ENCODE measurements at regions not wholly inside any gene's neighbourhood (a gene's known extent, or its start where the extent isn't known, plus 50 kb on each side); places are given as distances from the start of the nearest gene placed in this dataset.

GRCh38 chr1:63099188-63099587 lies 223.2 kb upstream of the FOXD3 start:
- peaks cover 59% of the 10 kb centered on the region for H3K27me3 ChIP-seq (ENCODE audit: insufficient read depth, low read length)
- no peak overlapping the region for H2AFZ ChIP-seq (ENCODE audit: low read depth, low read length, poor library complexity, severe bottlenecking)
- BruUV-seq (replicated peaks): no TSS peak
- DNase-seq (ENCODE audit: low read depth, low spot score) (no peak), ATAC-seq (no peak)
- no peaks in the 10 kb centered on the region for H4K20me1 ChIP-seq (ENCODE audit: insufficient read depth)
- H3K36me3 ChIP-seq (ENCODE audit: control insufficient read depth in 1 of 2, insufficient read depth in 2 of 2, low read length in 2 of 2): no peaks in the 10 kb centered on the region
- POLR2A ChIA-PET: no interaction called here
- H3K4me3 ChIP-seq (replicated peaks in 1 of 2; ENCODE audit: low read depth in 1 of 2, low read length in 2 of 2): no peak overlapping the region
- H3K4me2 ChIP-seq (ENCODE audit: low read length): no peak overlapping the region
- no peaks in the 10 kb centered on the region for H3K9me3 ChIP-seq (ENCODE audit: control insufficient read depth in 1 of 2, insufficient read depth in 1 of 2, low read depth in 1 of 2, low read length in 2 of 2)
- RAD21 ChIA-PET (ENCODE audit: low non-redundant PET in 1 of 2, low total read pairs in 2 of 2, uncharacterized antibody in 2 of 2, unreplicated experiment in 2 of 2): interaction anchor here in 1 of 2 experiments (0.6 kb wide), 1 partner anchor 239 kb away, joined by 4 read pairs; no protein-coding TSS in a partner anchor
- no peak overlapping the region for H3K9ac ChIP-seq (ENCODE audit: low read length)
- no peaks in the 10 kb centered on the region for H3K9me2 ChIP-seq (ENCODE audit: insufficient read depth)
- no peak for TF ChIP-seq SRF (IDR thresholded peaks at IDR 0.05; ENCODE audit: low read depth)
- TF ChIP-seq EGR1 (IDR thresholded peaks at IDR 0.05; ENCODE audit: low read depth): no peak
- TF ChIP-seq YY1 (IDR thresholded peaks at IDR 0.05; ENCODE audit: extremely low read depth, insufficient replicate concordance, low read depth, low read length): no peak
- TF ChIP-seq TCF7L2 (IDR thresholded peaks at IDR 0.05; ENCODE audit: borderline replicate concordance, extremely low read depth, insufficient read depth, insufficient read length): no peak
- TF ChIP-seq REST (IDR thresholded peaks at IDR 0.05; ENCODE audit: low read depth): no peak
- TF ChIP-seq CBX3 (IDR thresholded peaks at IDR 0.05; ENCODE audit: low read depth): no peak
- no peak for TF ChIP-seq SIN3A (IDR thresholded peaks at IDR 0.05; ENCODE audit: low read depth)
- TF ChIP-seq EZH2phosphoT487 (IDR thresholded peaks at IDR 0.05; ENCODE audit: borderline replicate concordance): no peak
- TF ChIP-seq, protein P1, sequence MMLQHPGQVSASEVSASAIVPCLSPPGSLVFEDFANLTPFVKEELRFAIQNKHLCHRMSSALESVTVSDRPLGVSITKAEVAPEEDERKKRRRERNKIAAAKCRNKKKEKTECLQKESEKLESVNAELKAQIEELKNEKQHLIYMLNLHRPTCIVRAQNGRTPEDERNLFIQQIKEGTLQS (IDR thresholded peaks at IDR 0.05): no peak
- TF ChIP-seq ELF1 (IDR thresholded peaks at IDR 0.05; ENCODE audit: borderline replicate concordance, low read depth): no peak
- no peak overlapping the region for H3K27ac ChIP-seq (ENCODE audit: low read depth, low read length)
- CTCF ChIA-PET: no interaction called here
- no peaks in the 10 kb centered on the region for H3K4me1 ChIP-seq (ENCODE audit: control insufficient read depth in 1 of 2, insufficient read depth in 2 of 2, low read length in 2 of 2)
- intact Hi-C loops (cut with micrococcal nuclease): no loop called here
- no peaks in the 10 kb centered on the region for H3K79me2 ChIP-seq (ENCODE audit: insufficient read depth, low read length)
